ENCODE measurements at regions not wholly inside any gene's neighbourhood (a gene's known extent, or its start where the extent isn't known, plus 50 kb on each side); places are given as distances from the start of the nearest gene placed in this dataset.

DNA sequence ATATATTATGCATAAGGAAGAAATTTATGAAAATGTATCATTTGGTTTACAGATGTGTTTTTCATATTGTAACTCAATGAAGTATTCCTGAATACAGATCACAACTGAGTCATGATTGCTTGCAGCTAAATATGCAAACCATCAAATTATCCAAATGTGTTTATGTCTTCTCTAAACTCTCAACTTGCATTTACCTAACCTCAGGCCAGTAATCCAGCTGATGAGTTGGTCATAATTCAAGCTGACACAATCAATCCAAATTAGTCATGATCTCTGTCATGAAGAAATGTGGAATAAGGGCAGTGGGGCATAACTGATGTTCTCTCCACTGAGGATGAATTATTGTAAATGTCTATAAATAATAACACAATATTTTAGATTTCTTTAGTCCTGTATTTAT lies 104.8 kb upstream of the CNTN1 start:
- Histone ChIP-seq H3K27ac (no peak overlapping the region), H3K36me3 (ENCODE audit: low read depth) (no peaks in the 10 kb centered on the region), H3K4me2 (no peak overlapping the region), H3K9me3 (ENCODE audit: insufficient read depth, low read depth) (no peaks in the 10 kb centered on the region), H3K9me2 (ENCODE audit: insufficient read depth) (no peaks in the 10 kb centered on the region), H2AFZ (no peak overlapping the region), H4K20me1 (ENCODE audit: insufficient read depth) (no peaks in the 10 kb centered on the region), H3K27me3 (ENCODE audit: insufficient read depth, low read depth) (no peaks in the 10 kb centered on the region), H3K79me2 (ENCODE audit: low read depth) (no peaks in the 10 kb centered on the region), H3K4me1 (replicated peaks; ENCODE audit: insufficient read depth) (no peaks in the 10 kb centered on the region), H3K4me3 (no peak overlapping the region), H3F3A (ENCODE audit: insufficient read depth, low read depth) (no peaks in the 10 kb centered on the region)
- TF ChIP-seq EZH2 (IDR thresholded peaks at IDR 0.05; ENCODE audit: low read depth), result no peak
- TF ChIP-seq, protein P1, sequence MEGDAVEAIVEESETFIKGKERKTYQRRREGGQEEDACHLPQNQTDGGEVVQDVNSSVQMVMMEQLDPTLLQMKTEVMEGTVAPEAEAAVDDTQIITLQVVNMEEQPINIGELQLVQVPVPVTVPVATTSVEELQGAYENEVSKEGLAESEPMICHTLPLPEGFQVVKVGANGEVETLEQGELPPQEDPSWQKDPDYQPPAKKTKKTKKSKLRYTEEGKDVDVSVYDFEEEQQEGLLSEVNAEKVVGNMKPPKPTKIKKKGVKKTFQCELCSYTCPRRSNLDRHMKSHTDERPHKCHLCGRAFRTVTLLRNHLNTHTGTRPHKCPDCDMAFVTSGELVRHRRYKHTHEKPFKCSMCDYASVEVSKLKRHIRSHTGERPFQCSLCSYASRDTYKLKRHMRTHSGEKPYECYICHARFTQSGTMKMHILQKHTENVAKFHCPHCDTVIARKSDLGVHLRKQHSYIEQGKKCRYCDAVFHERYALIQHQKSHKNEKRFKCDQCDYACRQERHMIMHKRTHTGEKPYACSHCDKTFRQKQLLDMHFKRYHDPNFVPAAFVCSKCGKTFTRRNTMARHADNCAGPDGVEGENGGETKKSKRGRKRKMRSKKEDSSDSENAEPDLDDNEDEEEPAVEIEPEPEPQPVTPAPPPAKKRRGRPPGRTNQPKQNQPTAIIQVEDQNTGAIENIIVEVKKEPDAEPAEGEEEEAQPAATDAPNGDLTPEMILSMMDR (conservative IDR thresholded peaks at IDR 0.05), result no peak
- BruUV-seq (replicated peaks), result no TSS peak
- DNase-seq, result no peak
- intact Hi-C loops (cut with micrococcal nuclease; ENCODE audit: unreplicated experiment), result no loop called here
- POLR2A ChIA-PET (ENCODE audit: unreplicated experiment), result no interaction called here
- CTCF ChIA-PET, result no interaction called here

DNA sequence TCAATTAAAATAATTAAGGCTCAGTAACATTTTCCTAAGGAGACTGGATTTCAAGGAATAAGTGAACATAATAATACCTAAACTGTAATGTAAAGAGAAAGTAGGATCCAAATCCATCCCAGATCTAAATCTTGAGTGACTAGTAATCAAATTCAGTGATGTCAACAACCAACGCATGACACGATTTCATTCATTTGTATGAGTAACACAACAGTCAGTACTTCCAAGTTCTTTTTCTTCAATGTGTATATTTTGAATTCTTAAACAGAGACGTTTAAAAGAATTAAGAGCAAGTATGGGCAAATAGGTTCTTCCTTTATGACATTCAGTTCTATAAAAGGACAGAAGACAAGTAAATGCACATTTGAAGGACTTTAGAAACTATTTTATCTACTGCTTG lies 104.3 kb upstream of the CNTN1 start:
- BruUV-seq (replicated peaks), result no TSS peak
- H3K4me2 ChIP-seq, result no peak overlapping the region
- no peaks in the 10 kb centered on the region for H3K79me2 ChIP-seq (ENCODE audit: low read depth)
- no peaks in the 10 kb centered on the region for H3K9me3 ChIP-seq (ENCODE audit: insufficient read depth, low read depth)
- H3K27ac ChIP-seq, result no peak overlapping the region
- H4K20me1 ChIP-seq (ENCODE audit: insufficient read depth), result no peaks in the 10 kb centered on the region
- ChIA-PET CTCF (no interaction called here), POLR2A (ENCODE audit: unreplicated experiment) (no interaction called here)
- intact Hi-C loops (cut with micrococcal nuclease; ENCODE audit: unreplicated experiment), result no loop called here
- no peak overlapping the region for H3K4me3 ChIP-seq
- H3K9me2 ChIP-seq (ENCODE audit: insufficient read depth), result no peaks in the 10 kb centered on the region
- no peaks in the 10 kb centered on the region for H3K36me3 ChIP-seq (ENCODE audit: low read depth)
- no peaks in the 10 kb centered on the region for H3F3A ChIP-seq (ENCODE audit: insufficient read depth, low read depth)
- DNase-seq, result no peak
- H3K27me3 ChIP-seq (ENCODE audit: insufficient read depth, low read depth), result no peaks in the 10 kb centered on the region
- TF ChIP-seq EZH2 (IDR thresholded peaks at IDR 0.05; ENCODE audit: low read depth), result no peak
- TF ChIP-seq, protein P1 (conservative IDR thresholded peaks at IDR 0.05), result no peak
- H2AFZ ChIP-seq, result no peak overlapping the region
- no peaks in the 10 kb centered on the region for H3K4me1 ChIP-seq (replicated peaks; ENCODE audit: insufficient read depth)

DNA sequence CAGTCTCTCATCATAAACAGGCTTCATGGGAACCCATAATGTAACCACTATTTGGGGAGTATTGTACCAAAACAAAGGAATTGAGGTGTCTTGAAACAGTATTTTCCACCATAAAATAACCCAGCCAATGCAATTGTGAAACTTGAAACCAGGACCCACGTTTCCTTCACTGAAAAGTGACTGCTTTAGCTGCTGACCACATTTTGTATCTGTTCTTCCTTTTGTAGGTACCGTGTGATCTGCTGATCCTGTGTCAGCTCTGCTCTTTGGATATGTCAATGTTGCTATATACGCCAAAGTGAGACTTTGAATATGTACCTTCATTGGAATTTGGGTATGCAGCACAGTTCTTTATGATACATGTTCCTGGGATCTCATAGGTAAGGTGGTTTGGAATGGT lies 95.1 kb upstream of the CNTN1 start:
- H3K27ac ChIP-seq, result no peak overlapping the region
- no peak overlapping the region; the same call in 1 of the 2 replicates for H2AFZ ChIP-seq
- H3F3A ChIP-seq (ENCODE audit: insufficient read depth, low read depth), result no peaks in the 10 kb centered on the region
- H4K20me1 ChIP-seq (ENCODE audit: insufficient read depth), result no peaks in the 10 kb centered on the region
- DNase-seq, result no peak
- BruUV-seq (replicated peaks), result no TSS peak
- H3K36me3 ChIP-seq (ENCODE audit: low read depth), result no peaks in the 10 kb centered on the region
- no peak overlapping the region for H3K4me3 ChIP-seq
- no peaks in the 10 kb centered on the region for H3K4me1 ChIP-seq (replicated peaks; ENCODE audit: insufficient read depth)
- CTCF ChIA-PET, result no interaction called here
- no peaks in the 10 kb centered on the region for H3K79me2 ChIP-seq (ENCODE audit: low read depth)
- no peaks in the 10 kb centered on the region for H3K27me3 ChIP-seq (ENCODE audit: insufficient read depth, low read depth)
- no peak overlapping the region for H3K4me2 ChIP-seq
- H3K9me3 ChIP-seq (ENCODE audit: insufficient read depth, low read depth), result no peaks in the 10 kb centered on the region
- intact Hi-C loops (cut with micrococcal nuclease; ENCODE audit: unreplicated experiment), result no loop called here
- POLR2A ChIA-PET (ENCODE audit: unreplicated experiment), result no interaction called here
- H3K9me2 ChIP-seq (ENCODE audit: insufficient read depth), result no peaks in the 10 kb centered on the region
- TF ChIP-seq, protein P1 (conservative IDR thresholded peaks at IDR 0.05), result no peak
- no peak for TF ChIP-seq EZH2 (IDR thresholded peaks at IDR 0.05; ENCODE audit: low read depth)
